Psoas muscle (tissue), 7 donors: ENCODE measurements at regions not wholly inside any gene's neighbourhood (a gene's known extent, or its start where the extent isn't known, plus 50 kb on each side); places are given as distances from the start of the nearest gene placed in this dataset.
"Not testable (repeated sequence)": the region's sequence is repeated elsewhere in the genome, so short reads cannot be mapped to it uniquely, and the experiment has no call there.

Source experiments
- ATAC-seq, 4 donors: fragments of 200-7000 bp; cut with Tn5 transposase; one replicate each; pipeline ENCODE4 v1.9.1; 2020; ENCODE audit warnings: moderate library complexity in 3 of 4, mild to moderate bottlenecking in 2 of 4
- DNase-seq, 2 donors: peaks; one replicate each; pipeline ENCODE4 v3.0.0-alpha.2; 2020
- H3K27ac ChIP-seq: fragments of 200-600 bp; one replicate; pipeline ENCODE4 v1.8.0; 2022
- H3K27me3 ChIP-seq, 3 donors: fragments of 200-600 bp in 1 of 3; one replicate each; pipeline versions ENCODE4 v1.6.1 to v1.8.0; 2013 to 2022; ENCODE audit warnings: low read length in 2 of 3, mild to moderate bottlenecking in 2 of 3, moderate library complexity in 1 of 3; ENCODE audit not compliant: insufficient read depth in 3 of 3
- H3K36me3 ChIP-seq, 2 donors: fragments of 200-600 bp in 1 of 2; one replicate each; pipeline versions ENCODE4 v1.6.1 to v1.8.0; 2013 to 2022; ENCODE audit warnings: low read depth in 1 of 2, mild to moderate bottlenecking in 1 of 2, moderate library complexity in 1 of 2; ENCODE audit not compliant: insufficient read depth in 1 of 2
- H3K4me1 ChIP-seq: fragments of 200-600 bp; one replicate; pipeline ENCODE4 v1.8.0; 2022
- H3K4me3 ChIP-seq: fragments of 200-600 bp; one replicate; pipeline ENCODE4 v1.8.0; 2022; ENCODE audit warnings: mild to moderate bottlenecking
- H3K9me3 ChIP-seq: fragments of 200-600 bp; one replicate; pipeline ENCODE4 v1.8.0; 2022
- WGBS, 3 donors: extraction: QIAGEN DNeasy Blood & Tissue Kit; methylation state at CpG; one replicate each; pipeline versions ENCODE4 v1.1.6 to v1.1.7; 2013; 5-methylcytosine and 5-hydroxymethylcytosine counted together
- intact Hi-C, 2 donors: fragments of 100-400 bp; cut with DNase I; formaldehyde crosslinking; loops; one replicate each; pipeline versions ENCODE4 v1.11.0 to v1.14.2; 2022
- TF ChIP-seq, protein P1 (sequence below): fragments of 200-600 bp; IDR thresholded peaks from one replicate; pipeline ENCODE4 v1.8.0; 2022; ENCODE audit warnings: antibody characterized with exemption
- donor health status: healthy with polysubstance abuse.
- donor health status: DM: no; HTN: no; CAD: no; lungs with moderate emphysema.
- donor health status: Bipolar disorder and iron deficiency.
- donor health status: healthy.
- donor health status: DM: yes; HTN: yes; CAD: no.
- donor health status: DM: no; HTN: no; CAD: no.
- donor health status: DM: yes; HTN: yes; CAD: no.

DNA sequence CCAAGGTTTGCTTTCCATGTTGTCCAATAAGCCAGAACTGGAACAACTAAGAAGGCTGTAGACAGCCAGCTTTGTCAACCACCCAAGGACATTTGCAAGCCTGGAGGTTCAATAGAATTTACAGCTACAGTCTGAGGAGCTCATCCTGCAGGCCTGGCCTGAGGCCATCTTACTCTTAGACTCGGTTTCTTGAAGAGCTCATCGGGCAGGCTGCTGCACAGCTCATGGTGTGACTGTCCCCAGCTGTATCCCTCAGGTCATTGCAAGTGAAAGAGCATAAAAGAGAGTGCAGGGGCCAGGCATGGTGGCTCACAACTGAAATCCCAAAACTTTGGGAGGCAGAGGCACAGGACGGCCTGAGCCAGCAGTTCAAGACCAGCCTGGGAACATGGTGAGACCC is 96.9 kb upstream of the FOXQ1 start:
- Histone ChIP-seq H3K36me3 (no peaks in the 10 kb centered on the region), H3K9me3 (no peaks in the 10 kb centered on the region), H3K4me3 (no peak overlapping the region), H3K27me3 (no peaks in the 10 kb centered on the region), H3K27ac (no peak overlapping the region), H3K4me1 (no peaks in the 10 kb centered on the region)
- TF ChIP-seq, protein P1, sequence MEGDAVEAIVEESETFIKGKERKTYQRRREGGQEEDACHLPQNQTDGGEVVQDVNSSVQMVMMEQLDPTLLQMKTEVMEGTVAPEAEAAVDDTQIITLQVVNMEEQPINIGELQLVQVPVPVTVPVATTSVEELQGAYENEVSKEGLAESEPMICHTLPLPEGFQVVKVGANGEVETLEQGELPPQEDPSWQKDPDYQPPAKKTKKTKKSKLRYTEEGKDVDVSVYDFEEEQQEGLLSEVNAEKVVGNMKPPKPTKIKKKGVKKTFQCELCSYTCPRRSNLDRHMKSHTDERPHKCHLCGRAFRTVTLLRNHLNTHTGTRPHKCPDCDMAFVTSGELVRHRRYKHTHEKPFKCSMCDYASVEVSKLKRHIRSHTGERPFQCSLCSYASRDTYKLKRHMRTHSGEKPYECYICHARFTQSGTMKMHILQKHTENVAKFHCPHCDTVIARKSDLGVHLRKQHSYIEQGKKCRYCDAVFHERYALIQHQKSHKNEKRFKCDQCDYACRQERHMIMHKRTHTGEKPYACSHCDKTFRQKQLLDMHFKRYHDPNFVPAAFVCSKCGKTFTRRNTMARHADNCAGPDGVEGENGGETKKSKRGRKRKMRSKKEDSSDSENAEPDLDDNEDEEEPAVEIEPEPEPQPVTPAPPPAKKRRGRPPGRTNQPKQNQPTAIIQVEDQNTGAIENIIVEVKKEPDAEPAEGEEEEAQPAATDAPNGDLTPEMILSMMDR, result no peak
- ATAC-seq, result no peak
- no peak for DNase-seq
- 70 to 74% (median 73%) methylated on average over 3 of the region's 3 CpGs for WGBS, 3 donors
- intact Hi-C loops, result no loop called here

DNA sequence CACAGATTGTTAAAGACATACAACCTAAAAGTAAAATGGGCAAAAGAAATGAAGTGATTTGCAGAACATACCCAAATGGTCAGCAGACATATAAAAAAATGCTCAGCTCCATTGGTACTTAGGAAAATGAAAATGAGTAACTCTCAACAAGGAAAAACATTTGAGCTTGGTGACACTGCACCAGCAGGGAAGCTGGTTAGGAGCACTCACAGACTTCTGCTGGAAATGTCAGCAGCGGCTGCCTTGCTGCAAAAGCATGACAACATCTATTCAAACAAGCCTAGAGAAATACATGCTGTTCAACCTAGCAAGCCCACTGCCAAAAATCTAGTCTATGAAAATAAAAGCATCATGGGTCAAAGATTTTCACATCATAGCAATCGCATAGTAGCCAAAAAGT is 99.0 kb upstream of the FOXQ1 start:
- no peak for ATAC-seq
- Histone ChIP-seq H3K4me1 (no peaks in the 10 kb centered on the region), H3K9me3 (no peaks in the 10 kb centered on the region), H3K4me3 (no peak overlapping the region), H3K36me3 (no peaks in the 10 kb centered on the region), H3K27me3 (no peaks in the 10 kb centered on the region), H3K27ac (no peak overlapping the region)
- intact Hi-C loops, result no loop called here
- no peak for DNase-seq
- TF ChIP-seq, protein P1, result no peak
- 24 to 62% (median 50%) methylated on average over 2 of the region's 2 CpGs for WGBS, 3 donors

DNA sequence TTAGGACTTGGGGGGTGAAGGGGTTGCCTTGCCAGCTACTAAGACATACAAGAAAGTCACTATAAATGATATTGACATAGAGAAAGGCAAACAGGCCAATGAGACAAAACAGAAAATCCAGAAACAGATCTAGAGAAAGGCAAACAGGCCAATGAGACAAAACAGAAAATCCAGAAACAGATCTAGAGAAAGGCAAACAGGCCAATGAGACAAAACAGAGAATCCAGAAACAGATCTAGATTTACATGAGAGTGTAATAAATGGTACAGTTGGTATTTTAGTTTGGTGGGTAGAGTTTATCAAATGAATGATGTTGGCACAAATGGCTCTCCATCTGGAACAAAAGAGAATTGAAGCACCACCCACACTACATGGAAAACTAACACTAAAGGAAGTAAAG is 99.8 kb upstream of the FOXQ1 start:
- H3K27me3 ChIP-seq, H3K36me3 ChIP-seq, H3K4me1 ChIP-seq, H3K27ac ChIP-seq, DNase-seq, H3K9me3 ChIP-seq, ATAC-seq, intact Hi-C loops, H3K4me3 ChIP-seq: not testable (repeated sequence)

- 76 to 88% (median 78%) methylated on average over 1 of the region's 1 CpG for WGBS, 3 donors
- ATAC-seq, H3K27me3 ChIP-seq, intact Hi-C loops, H3K4me1 ChIP-seq, H3K9me3 ChIP-seq, H3K4me3 ChIP-seq, DNase-seq, H3K36me3 ChIP-seq, H3K27ac ChIP-seq: not testable (repeated sequence)
Measured at GRCh38 chr6:1210631-1211030, 101.3 kb upstream of the FOXQ1 start.

GRCh38 chr6:1208876-1209275 is 103.0 kb upstream of the FOXQ1 start:
- Histone ChIP-seq H3K27ac (no peak overlapping the region), H3K4me1 (no peaks in the 10 kb centered on the region), H3K27me3 (peaks cover 0 to 7% (median 0%) of the 10 kb centered on the region in 3 donors), H3K4me3 (no peak overlapping the region), H3K9me3 (no peaks in the 10 kb centered on the region), H3K36me3 (no peaks in the 10 kb centered on the region)
- DNase-seq (no peak), ATAC-seq (no peak)
- TF ChIP-seq, protein P1, result no peak
- WGBS, 3 donors, result 81 to 85% (median 84%) methylated on average over 2 of the region's 2 CpGs
- intact Hi-C loops, result no loop called here

- DNase-seq, result no peak
- H3K4me3 ChIP-seq, result no peak overlapping the region
- H3K27ac ChIP-seq, result no peak overlapping the region
- no peaks in the 10 kb centered on the region for H3K9me3 ChIP-seq
- peaks cover 0 to 7% (median 0%) of the 10 kb centered on the region in 3 donors for H3K27me3 ChIP-seq
- H3K4me1 ChIP-seq, result no peaks in the 10 kb centered on the region
- WGBS, 3 donors, result 59 to 66% (median 65%) methylated on average over 5 of the region's 5 CpGs
- TF ChIP-seq, protein P1, result no peak
- H3K36me3 ChIP-seq, result no peaks in the 10 kb centered on the region
- ATAC-seq, result no peak
- intact Hi-C loops, result no loop called here
Measured at GRCh38 chr6:1203546-1203945, 108.4 kb upstream of the FOXQ1 start.
